ENCODE measurements at regions not wholly inside any gene's neighbourhood (a gene's known extent, or its start where the extent isn't known, plus 50 kb on each side); places are given as distances from the start of the nearest gene placed in this dataset.

- TF ChIP-seq POLR2A (IDR thresholded peaks at IDR 0.05) (no peak), CTCF (IDR thresholded peaks at IDR 0.05) (no peak)
Observed at GRCh38 chr9:13979941-13980318, 334.0 kb downstream of the NFIB start.

Measured in vagina (tissue), 2 donors.